Activated CD4-positive, alpha-beta memory T cell treated with anti-CD3 and anti-CD28 coated beads for 36 hours (primary cell): ENCODE measurements at regions not wholly inside any gene's neighbourhood (a gene's known extent, or its start where the extent isn't known, plus 50 kb on each side); places are given as distances from the start of the nearest gene placed in this dataset.

Experiments used
- CTCF ChIA-PET: fragments of 350-600 bp; sonication (Branson Sonifier 250); formaldehyde crosslinking; loops from one replicate; lab custom pipeline; 2021; ENCODE audit warnings: antibody characterized with exemption, inconsistent platforms; lab: Charles Lee
- POLR2A ChIA-PET: fragments of 350-600 bp; sonication (Branson Sonifier 250); formaldehyde crosslinking; loops from one replicate; lab custom pipeline; 2021; ENCODE audit warnings: antibody characterized with exemption; lab: Charles Lee
- DNase-seq: peaks from one replicate; pipeline ENCODE4 v3.0.0-alpha.2; 2020
- H3K27ac Mint-ChIP-seq: one replicate; pipeline ENCODE4 v1.8.0; 2021; ENCODE audit warnings: mixed read lengths
- H3K27me3 Mint-ChIP-seq: one replicate; pipeline ENCODE4 v1.8.0; 2021; ENCODE audit warnings: mixed read lengths
- H3K36me3 Mint-ChIP-seq: one replicate; pipeline ENCODE4 v1.8.0; 2021; ENCODE audit warnings: mixed read lengths
- H3K4me1 Mint-ChIP-seq: one replicate; pipeline ENCODE4 v1.8.0; 2021; ENCODE audit warnings: low read depth, mixed read lengths
- H3K4me3 Mint-ChIP-seq: one replicate; pipeline ENCODE4 v1.8.0; 2021; ENCODE audit warnings: mild to moderate bottlenecking, mixed read lengths
- H3K9me3 Mint-ChIP-seq: one replicate; pipeline ENCODE4 v1.8.0; 2021; ENCODE audit warnings: mixed read lengths
- intact Hi-C: fragments of 100-400 bp; cut with micrococcal nuclease; formaldehyde crosslinking; loops from one replicate; pipeline ENCODE4 v1.15.1; 2023

DNA sequence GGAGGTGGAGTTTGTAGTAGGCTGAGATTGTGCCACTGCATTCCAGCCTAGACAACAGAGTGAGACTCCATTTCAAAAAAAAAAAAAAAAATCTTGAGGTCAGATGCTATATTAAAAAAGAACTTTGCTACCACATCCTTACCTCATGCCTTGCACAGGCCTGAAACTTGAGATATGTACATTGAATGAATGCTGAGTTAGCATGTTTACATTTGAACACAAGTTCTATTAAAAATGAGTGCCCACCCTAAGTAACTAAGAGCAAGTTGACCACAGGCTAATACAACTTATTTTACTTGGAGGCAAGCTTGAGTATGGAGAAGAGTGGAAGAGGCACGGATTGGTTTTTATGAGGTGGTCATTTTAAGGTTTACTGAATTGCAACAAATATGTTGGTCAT lies 276.6 kb upstream of the GATB start:
- intact Hi-C loops: no loop called here
- Mint-ChIP-seq H3K27me3 (no peaks in the 10 kb centered on the region), H3K4me1 (no peaks in the 10 kb centered on the region), H3K36me3 (no peaks in the 10 kb centered on the region), H3K27ac (no peak overlapping the region), H3K9me3 (no peaks in the 10 kb centered on the region), H3K4me3 (no peak overlapping the region)
- POLR2A ChIA-PET: no interaction called here
- DNase-seq: no peak
- CTCF ChIA-PET: no interaction called here

DNA sequence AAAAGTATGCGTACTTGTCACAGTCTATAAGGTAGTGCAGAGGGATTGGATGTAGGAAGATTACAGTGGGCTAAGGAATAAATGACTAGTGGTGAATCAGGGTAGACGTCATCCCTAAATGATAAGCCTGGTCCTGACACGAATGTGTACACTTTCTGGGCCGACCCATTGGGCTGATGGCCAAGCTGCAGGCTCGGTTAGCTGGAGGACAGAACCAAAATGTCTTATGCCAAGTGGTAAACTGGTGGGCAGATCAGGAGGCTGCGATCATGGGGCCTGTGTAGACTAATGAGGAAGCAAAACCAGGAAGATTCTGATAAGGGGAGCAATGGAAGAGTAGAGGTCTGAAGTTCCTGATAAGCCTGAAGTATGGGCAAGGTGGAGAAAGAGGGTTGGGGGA lies 272.8 kb upstream of the GATB start:
- Mint-ChIP-seq H3K27ac (no peak overlapping the region), H3K36me3 (no peaks in the 10 kb centered on the region), H3K4me1 (no peaks in the 10 kb centered on the region), H3K9me3 (no peaks in the 10 kb centered on the region), H3K27me3 (no peaks in the 10 kb centered on the region), H3K4me3 (no peak overlapping the region)
- DNase-seq: no peak
- ChIA-PET CTCF (no interaction called here), POLR2A (no interaction called here)
- intact Hi-C loops: no loop called here

DNA sequence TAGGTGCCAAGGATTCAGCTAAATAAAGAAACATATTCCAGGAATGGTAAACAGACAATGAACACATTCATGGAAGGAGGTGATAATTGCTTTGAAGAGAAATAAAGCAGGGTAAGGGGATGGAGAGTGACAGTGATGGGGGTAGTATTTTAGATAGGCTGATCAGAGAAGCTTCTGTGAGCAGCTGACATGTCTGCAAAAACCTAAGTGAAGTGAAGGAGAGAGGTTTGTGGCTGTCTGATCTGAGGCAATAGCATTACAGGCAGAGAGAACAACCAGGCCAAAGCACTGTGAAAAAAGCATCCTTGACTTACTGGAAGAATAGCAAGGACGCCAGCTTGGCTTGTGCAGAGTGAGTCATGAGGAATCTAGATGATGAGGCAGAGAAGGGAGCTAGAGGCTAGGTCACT lies 271.9 kb upstream of the GATB start:
- DNase-seq: no peak
- POLR2A ChIA-PET: no interaction called here
- no peak overlapping the region for H3K27ac Mint-ChIP-seq
- no peak overlapping the region for H3K4me3 Mint-ChIP-seq
- intact Hi-C loops: no loop called here
- no peaks in the 10 kb centered on the region for H3K9me3 Mint-ChIP-seq
- H3K27me3 Mint-ChIP-seq: no peaks in the 10 kb centered on the region
- CTCF ChIA-PET: interaction anchor here (0.6 kb wide), 1 partner anchor 237 kb away, joined by 4 read pairs; no protein-coding TSS in a partner anchor
- H3K4me1 Mint-ChIP-seq: no peaks in the 10 kb centered on the region
- H3K36me3 Mint-ChIP-seq: no peaks in the 10 kb centered on the region

DNA sequence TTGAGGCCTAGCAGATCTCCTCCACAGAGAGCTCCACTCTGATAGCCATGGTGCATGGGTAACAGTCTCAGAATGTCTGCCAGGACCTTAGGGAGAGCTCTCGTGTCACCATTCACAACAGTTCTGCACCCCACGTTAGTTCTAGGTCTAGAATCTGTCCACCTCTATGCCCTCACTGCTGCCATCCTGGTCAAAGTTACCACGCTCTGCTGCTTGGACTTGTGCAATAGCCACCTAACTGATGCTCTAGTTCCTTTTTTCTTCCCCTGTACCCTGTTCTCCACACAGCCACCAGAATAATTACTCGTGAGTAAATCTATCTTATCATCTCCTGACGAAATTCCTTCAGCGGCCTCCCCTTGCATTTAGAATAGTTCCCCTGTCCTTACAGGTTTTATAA lies 268.8 kb upstream of the GATB start:
- CTCF ChIA-PET: no interaction called here
- POLR2A ChIA-PET: no interaction called here
- no peak overlapping the region for H3K4me3 Mint-ChIP-seq
- H3K27me3 Mint-ChIP-seq: no peaks in the 10 kb centered on the region
- DNase-seq: no peak
- no peaks in the 10 kb centered on the region for H3K9me3 Mint-ChIP-seq
- H3K27ac Mint-ChIP-seq: no peak overlapping the region
- intact Hi-C loops: no loop called here
- no peaks in the 10 kb centered on the region for H3K36me3 Mint-ChIP-seq
- H3K4me1 Mint-ChIP-seq: no peaks in the 10 kb centered on the region

DNA sequence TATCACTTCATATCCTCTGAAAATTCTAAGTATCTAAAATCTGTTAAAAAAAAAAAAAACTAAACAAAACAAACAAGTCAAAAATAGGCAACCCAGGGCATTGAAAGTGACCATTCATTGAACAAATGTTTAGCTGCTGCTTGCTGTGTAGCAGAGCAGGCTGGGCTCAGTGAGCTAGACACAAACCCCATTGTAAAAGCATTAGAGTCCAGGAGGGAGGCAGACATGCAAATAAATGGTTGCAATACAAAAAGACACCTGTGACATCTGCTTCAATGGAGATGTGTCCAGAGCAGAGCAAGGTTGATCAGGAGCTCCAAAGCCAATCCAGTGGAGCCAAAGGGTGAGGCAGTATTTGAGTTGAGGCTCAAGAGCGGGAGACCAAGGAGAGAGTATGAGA lies 267.3 kb upstream of the GATB start:
- no peak for DNase-seq
- Mint-ChIP-seq H3K4me1 (no peaks in the 10 kb centered on the region), H3K27me3 (no peaks in the 10 kb centered on the region), H3K36me3 (no peaks in the 10 kb centered on the region), H3K9me3 (no peaks in the 10 kb centered on the region), H3K4me3 (no peak overlapping the region), H3K27ac (no peak overlapping the region)
- intact Hi-C loops: no loop called here
- ChIA-PET CTCF (no interaction called here), POLR2A (no interaction called here)

DNA sequence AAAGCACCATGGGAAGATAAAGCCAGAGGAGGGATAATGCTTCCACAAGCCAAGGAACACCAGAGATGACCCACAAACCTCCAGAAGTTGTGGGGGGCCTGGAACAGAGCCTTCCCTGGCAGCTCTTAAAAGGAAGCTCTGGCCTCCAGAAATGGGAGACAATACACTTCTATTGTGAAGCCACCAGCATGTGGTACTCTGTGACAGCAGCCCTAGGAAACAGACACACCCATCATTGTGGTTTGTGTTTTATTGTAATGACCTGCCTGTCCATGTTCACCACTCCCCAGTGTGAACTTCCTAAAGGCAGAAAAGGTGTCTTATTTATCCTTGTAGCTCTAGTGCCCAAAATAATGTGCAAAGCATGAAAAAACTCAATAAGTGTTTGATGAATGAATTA lies 264.1 kb upstream of the GATB start:
- H3K27me3 Mint-ChIP-seq: no peaks in the 10 kb centered on the region
- H3K27ac Mint-ChIP-seq: no peak overlapping the region
- H3K9me3 Mint-ChIP-seq: no peaks in the 10 kb centered on the region
- no peaks in the 10 kb centered on the region for H3K4me1 Mint-ChIP-seq
- intact Hi-C loops: no loop called here
- ChIA-PET POLR2A (no interaction called here), CTCF (no interaction called here)
- H3K4me3 Mint-ChIP-seq: no peak overlapping the region
- no peaks in the 10 kb centered on the region for H3K36me3 Mint-ChIP-seq
- DNase-seq: no peak

DNA sequence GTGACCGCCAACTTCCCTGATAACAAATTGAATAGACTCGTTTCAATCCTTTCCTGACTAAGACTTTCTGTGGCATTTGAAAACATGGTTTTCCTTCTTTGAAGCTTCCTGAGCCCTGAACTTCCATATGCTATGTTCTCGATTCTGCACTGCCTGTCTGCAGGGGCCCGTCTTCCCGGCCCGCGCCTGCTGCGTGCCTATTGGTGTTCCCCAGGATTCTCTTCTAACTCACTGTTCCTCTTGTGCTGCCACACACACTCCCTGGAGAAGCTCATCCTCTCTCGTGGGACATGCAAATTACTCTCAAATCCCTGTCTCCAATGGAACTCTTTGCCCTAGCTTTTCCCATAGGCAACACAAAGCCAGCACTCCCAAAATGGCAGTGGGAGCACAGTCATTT lies 262.9 kb upstream of the GATB start:
- no peak overlapping the region for H3K27ac Mint-ChIP-seq
- no peak overlapping the region for H3K4me3 Mint-ChIP-seq
- H3K36me3 Mint-ChIP-seq: no peaks in the 10 kb centered on the region
- H3K4me1 Mint-ChIP-seq: no peaks in the 10 kb centered on the region
- H3K27me3 Mint-ChIP-seq: no peaks in the 10 kb centered on the region
- intact Hi-C loops: no loop called here
- H3K9me3 Mint-ChIP-seq: no peaks in the 10 kb centered on the region
- ChIA-PET POLR2A (no interaction called here), CTCF (no interaction called here)
- DNase-seq: no peak

DNA sequence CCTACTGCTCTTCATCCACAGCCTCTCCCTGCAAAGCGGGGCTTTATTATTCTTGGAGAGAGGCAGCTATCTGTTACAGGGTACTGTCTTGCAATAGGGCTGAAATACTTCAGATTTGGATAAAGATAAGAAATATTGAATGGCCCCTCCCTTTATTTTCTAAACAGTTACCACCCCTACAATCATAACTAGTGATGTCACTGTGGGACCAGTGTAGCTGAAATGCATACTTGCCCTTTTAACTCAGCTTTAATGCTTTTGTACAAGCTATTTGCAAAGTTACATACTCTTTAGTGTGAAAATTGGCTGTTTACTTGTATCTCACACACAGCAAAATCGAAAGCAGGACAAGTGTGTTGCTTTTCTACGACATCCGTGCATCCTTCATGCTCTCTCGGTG lies 261.7 kb upstream of the GATB start:
- ChIA-PET POLR2A (no interaction called here), CTCF (no interaction called here)
- H3K4me3 Mint-ChIP-seq: no peak overlapping the region
- H3K27ac Mint-ChIP-seq: no peak overlapping the region
- no peaks in the 10 kb centered on the region for H3K4me1 Mint-ChIP-seq
- H3K27me3 Mint-ChIP-seq: no peaks in the 10 kb centered on the region
- no peaks in the 10 kb centered on the region for H3K9me3 Mint-ChIP-seq
- no peak for DNase-seq
- H3K36me3 Mint-ChIP-seq: no peaks in the 10 kb centered on the region
- intact Hi-C loops: no loop called here

DNA sequence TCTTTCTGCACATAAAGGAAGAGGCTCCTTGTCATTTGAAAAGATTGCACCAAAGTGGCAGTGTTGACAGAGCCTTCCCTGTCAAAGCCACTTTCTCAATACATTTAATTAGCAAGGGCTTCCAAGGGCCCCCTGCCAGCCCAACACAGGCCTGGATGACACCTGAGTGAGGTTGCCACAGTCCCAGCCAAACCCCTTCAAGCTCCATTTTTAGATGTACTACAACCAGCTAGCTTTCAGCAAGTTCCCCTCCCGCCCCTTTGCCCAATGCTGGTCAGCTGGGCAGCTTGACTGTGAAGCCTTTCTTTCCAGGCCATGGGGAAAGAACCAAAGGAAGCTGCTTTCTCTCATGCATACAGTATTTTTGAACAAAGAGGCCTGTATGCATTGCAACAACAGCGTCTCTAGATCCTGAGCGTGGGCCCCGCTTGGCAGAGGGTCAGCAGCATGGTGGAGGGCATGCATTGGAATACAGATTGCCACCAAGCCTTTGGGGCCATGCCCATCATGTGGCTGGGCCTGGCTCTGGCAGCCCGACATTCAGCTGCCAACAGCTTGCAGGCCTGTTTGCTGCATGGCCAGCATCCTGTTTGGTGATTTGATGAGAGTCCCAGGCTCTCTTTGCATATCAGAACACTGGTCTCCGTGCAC lies 261.1 kb upstream of the GATB start:
- Mint-ChIP-seq H3K36me3 (no peaks in the 10 kb centered on the region), H3K4me3 (no peak overlapping the region), H3K4me1 (no peaks in the 10 kb centered on the region), H3K27ac (no peak overlapping the region), H3K9me3 (no peaks in the 10 kb centered on the region), H3K27me3 (no peaks in the 10 kb centered on the region)
- ChIA-PET CTCF (interaction anchor here (0.8 kb wide), 1 partner anchor 20 kb away, joined by 3 read pairs; no protein-coding TSS in a partner anchor), POLR2A (no interaction called here)
- DNase-seq: no peak
- intact Hi-C loops: no loop called here

DNA sequence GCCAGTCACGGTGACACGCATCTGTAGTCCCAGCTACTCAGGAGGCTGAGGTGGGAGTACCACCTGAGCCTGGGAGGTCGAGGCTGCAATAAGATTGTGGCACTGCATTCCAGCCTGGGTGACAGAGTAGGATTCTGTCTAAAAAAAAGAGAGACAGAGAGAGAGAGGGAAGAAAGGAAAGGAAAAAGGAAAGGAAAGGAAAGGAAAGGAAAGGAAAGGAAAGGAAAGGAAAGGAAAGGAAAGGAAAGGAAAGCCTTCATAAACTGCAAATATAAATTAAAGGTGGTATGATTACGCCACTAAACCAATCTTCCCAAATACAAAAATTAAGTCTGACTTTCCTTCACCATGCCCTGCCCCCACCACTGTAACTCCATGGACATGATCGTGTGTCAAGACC lies 259.3 kb upstream of the GATB start:
- H3K9me3 Mint-ChIP-seq: no peaks in the 10 kb centered on the region
- CTCF ChIA-PET: no interaction called here
- H3K27ac Mint-ChIP-seq: no peak overlapping the region
- POLR2A ChIA-PET: no interaction called here
- no peak overlapping the region for H3K4me3 Mint-ChIP-seq
- intact Hi-C loops: no loop called here
- H3K27me3 Mint-ChIP-seq: no peaks in the 10 kb centered on the region
- no peak for DNase-seq
- H3K36me3 Mint-ChIP-seq: no peaks in the 10 kb centered on the region
- no peaks in the 10 kb centered on the region for H3K4me1 Mint-ChIP-seq

DNA sequence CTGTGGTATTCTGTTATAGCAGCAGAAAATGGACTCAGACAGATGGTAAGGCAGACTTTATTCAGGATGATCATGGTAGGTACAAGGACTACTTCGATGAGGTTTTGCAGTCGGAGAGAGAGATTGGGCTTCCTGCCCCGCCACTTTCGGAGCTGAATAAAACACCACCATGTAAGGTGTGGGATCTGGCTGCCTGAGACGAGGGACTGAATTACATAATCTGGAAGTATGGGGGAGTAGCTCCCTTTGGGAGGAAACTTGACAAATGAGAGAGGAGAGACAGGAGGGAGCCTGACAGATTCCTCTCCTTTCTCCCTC lies 255.5 kb upstream of the GATB start:
- Mint-ChIP-seq H3K9me3 (peaks cover 3% of the 10 kb centered on the region), H3K27me3 (no peaks in the 10 kb centered on the region), H3K27ac (no peak overlapping the region), H3K4me1 (peaks cover 25% of the 10 kb centered on the region), H3K4me3 (no peak overlapping the region), H3K36me3 (no peaks in the 10 kb centered on the region)
- DNase-seq: no peak
- intact Hi-C loops: no loop called here
- ChIA-PET CTCF (no interaction called here), POLR2A (no interaction called here)

DNA sequence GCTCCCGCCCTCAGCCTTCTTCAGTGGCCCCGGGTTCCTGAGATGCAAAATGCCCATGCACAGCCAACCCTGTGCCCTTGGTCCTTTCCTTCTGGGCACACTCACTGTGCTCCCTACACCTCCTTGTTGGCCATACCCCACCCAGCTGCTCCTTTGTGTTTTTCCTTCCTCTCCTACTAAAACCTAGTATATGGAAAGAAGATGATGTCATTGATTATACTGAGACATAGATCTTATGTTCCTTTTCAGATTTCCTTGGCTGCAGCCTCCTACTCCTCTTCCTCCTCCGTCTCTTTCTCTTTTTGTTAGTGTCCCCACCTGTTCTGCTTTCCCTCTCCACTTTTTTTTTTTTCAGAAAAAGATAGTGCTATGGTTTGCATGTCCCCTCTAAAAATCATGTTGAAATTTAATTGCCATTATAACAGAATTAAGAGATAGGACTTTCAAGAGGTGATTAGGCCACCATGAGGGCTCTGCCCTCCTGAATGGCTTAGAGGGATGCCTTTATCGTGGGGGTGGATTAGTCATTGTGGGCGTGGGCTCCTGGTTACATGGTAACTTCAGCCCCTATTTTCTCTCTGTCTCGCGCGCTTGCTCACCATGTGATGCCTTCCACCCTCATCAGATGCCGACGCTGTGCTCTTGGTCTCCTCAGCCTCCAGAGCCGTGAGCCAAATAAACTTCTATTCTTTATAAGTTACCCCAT lies 254.9 kb upstream of the GATB start:
- intact Hi-C loops: loop anchor here (2.0 kb wide), 1 partner anchor 79 kb away; no protein-coding TSS in a partner anchor
- H3K4me1 Mint-ChIP-seq: peaks cover 30% of the 10 kb centered on the region
- no peak overlapping the region for H3K27ac Mint-ChIP-seq
- CTCF ChIA-PET: no interaction called here
- no peak overlapping the region for H3K4me3 Mint-ChIP-seq
- H3K27me3 Mint-ChIP-seq: no peaks in the 10 kb centered on the region
- no peak for DNase-seq
- POLR2A ChIA-PET: no interaction called here
- H3K9me3 Mint-ChIP-seq: peaks cover 3% of the 10 kb centered on the region
- H3K36me3 Mint-ChIP-seq: no peaks in the 10 kb centered on the region

DNA sequence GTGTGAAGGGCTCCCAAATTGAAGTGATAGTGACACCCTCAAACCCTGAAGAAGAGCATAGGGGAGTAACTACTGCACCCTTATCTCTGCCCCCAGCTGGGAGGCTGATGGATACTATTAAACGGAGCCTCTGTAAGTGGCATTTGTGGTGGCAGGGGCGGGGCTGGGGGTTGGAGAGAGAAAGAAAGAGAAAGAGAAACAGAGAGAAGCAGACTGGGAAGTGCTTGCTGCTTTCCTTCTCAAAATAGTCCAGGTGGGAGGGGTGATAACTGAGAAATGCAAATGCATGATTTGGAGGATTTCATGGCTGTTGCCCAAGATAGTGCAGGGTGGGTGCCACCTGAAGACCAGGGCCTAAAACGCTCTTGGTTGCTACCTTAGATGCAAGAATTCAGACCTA lies 253.5 kb upstream of the GATB start:
- Mint-ChIP-seq H3K27me3 (no peaks in the 10 kb centered on the region), H3K4me3 (no peak overlapping the region), H3K36me3 (no peaks in the 10 kb centered on the region), H3K27ac (no peak overlapping the region), H3K9me3 (peaks cover 3% of the 10 kb centered on the region), H3K4me1 (peaks cover 41% of the 10 kb centered on the region)
- intact Hi-C loops: loop anchor here (2.0 kb wide), 1 partner anchor 81 kb away; no protein-coding TSS in a partner anchor
- peak; percentile 72 for DNase-seq
- CTCF ChIA-PET: no interaction called here
- POLR2A ChIA-PET: no interaction called here
